GM12891 (cell line): ENCODE measurements at regions not wholly inside any gene's neighbourhood (a gene's known extent, or its start where the extent isn't known, plus 50 kb on each side); places are given as distances from the start of the nearest gene placed in this dataset.

Source experiments
- PAX5 ChIP-seq: IDR thresholded peaks from 2 replicates; pipeline ENCODE4 v1.6.1; 2011; ENCODE audit warnings: low read length, moderate library complexity, mild to moderate bottlenecking; ENCODE audit not compliant: insufficient read depth, severe bottlenecking
- POLR2A ChIP-seq: IDR thresholded peaks from 2 replicates; pipeline ENCODE4 v1.6.1; 2011; ENCODE audit warnings: low read depth, low read length, control low read depth
- POLR2AphosphoS5 ChIP-seq: IDR thresholded peaks from 2 replicates; pipeline ENCODE4 v1.6.1; 2011; ENCODE audit warnings: low read depth, low read length, control low read depth
- TAF1 ChIP-seq: IDR thresholded peaks from 2 replicates; pipeline ENCODE4 v1.6.1; 2011; ENCODE audit warnings: low read depth, low read length, control low read depth

GRCh38 chr2:106299696-106300095 is 105.6 kb upstream of the UXS1 start:
- TF ChIP-seq POLR2AphosphoS5 (no peak), TAF1 (no peak), PAX5 (no peak), POLR2A (no peak)
